GM18498 (cell line): ENCODE measurements at regions not wholly inside any gene's neighbourhood (a gene's known extent, or its start where the extent isn't known, plus 50 kb on each side); places are given as distances from the start of the nearest gene placed in this dataset.
"Not testable (repeated sequence)": the region's sequence is repeated elsewhere in the genome, so short reads cannot be mapped to it uniquely, and the experiment has no call there.

Experiments used
- ATAC-seq: cut with Tn5 transposase; IDR thresholded peaks from one replicate; pipeline ENCODE4 v1.9.1; 2021; ENCODE audit warnings: mild to moderate bottlenecking, moderate library complexity; ENCODE audit not compliant: unreplicated experiment

- ATAC-seq, result peak; percentile 96
Observed at GRCh38 chr12:46499901-46500300, 127.3 kb upstream of the SLC38A2 start.

DNA sequence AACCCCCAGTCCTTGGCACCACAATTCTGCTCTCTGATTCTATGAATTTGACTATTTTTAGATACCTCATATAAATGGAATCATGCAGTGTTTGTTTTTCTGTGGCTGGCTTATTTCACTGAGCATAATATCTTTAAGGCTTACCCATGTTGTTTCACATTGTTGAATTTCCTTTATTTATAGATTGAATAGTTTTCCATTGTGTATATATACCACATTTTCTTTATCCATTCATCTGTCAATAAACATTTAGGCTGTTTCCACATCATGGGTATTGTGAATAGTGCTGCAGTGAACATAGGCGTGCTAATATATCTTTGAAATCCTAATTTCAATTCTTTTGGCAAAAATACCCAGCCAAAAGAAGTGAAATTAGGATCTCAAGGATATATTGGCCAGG is 126.7 kb upstream of the SLC38A2 start:
- no peak for ATAC-seq

DNA sequence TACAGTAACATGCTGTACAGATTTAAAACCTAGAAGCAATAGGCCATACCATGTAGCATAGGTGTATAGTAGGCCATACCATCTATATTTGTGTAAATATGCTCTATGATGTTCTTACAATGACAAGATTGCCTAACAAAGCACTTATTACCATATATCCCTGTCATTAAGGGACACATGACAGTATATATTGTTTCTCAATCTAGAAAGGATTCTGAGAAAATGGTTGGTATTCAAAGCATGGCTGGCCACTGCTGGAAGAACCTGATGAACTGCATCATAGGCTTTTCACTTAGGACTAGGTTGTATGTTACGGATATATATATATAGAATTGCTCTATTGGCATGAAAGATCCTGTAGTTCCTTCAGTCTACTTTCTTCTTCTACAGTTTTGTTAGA is 125.2 kb upstream of the SLC38A2 start:
- no peak for ATAC-seq

DNA sequence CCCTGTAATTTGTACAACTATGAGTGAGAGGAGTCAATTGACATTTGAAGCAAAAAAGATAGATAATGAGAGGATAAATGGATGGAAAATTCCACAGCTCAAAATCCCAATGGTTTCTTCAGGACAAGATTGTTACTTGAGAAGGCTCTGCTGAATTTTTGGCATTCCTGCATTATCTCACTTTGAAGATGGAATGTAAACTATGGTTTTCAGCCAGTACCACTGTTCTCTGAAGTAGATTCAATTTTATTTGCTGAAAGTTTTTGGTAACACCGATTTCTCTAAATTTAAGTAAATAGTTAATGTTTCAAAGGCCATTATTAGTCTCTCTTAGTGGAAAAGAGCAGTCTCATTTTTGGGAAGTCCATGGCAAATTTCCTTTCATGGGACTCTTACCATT is 121.9 kb upstream of the SLC38A2 start:
- ATAC-seq, result no peak

GRCh38 chr12:46493834-46494181 is 121.2 kb upstream of the SLC38A2 start:
- ATAC-seq, result no peak

GRCh38 chr12:46493150-46493833 is 120.7 kb upstream of the SLC38A2 start:
- no peak for ATAC-seq

DNA sequence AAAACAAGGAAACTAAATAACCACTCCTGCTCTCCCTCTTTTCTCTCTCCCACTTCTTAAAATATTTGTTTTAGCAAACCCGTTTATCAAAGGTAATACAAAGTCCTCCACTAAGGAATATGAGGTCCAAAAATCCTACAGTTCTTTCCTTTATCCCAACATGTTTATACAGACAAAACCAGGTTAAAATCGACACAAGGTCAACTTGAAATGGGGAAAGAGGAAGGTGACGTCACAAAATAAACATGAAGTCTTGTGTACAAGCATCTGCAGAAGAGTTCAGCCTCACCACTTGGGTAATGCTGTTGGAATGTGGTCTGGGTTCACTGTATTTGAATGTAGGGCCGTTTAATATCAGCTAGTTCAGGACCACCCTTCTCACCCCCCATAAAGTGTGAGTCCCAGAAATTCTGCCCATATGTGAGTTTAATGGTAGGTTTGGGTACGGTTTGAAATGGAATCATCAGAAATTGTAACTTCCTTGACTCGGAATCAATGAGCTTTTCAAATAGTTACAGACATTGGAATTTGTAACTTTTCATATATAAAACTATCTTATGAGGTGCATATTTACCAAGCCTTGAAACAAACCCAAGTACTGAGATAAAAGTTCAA is 120.0 kb upstream of the SLC38A2 start:
- ATAC-seq, result no peak

- no peak for ATAC-seq
Observed at GRCh38 chr12:46491548-46491947, 119.0 kb upstream of the SLC38A2 start.

DNA sequence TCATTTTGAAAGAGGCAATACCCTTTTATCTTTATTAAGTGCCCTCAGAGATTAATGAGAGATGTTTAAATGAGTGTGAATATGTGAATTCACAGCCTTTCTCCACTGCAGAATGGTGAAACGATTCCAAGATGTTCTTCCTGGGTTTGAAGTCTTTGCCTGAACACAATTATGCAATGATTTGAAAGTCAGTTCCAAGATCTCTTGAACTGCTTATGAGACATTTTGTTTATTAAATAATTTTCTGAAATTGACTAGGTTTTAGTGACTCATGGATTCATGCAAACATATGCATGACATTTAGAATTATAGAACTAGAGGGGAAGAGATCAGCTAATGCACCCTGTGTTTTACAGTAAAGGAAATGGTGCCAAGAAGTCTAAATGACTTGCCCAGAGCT is 118.1 kb upstream of the SLC38A2 start:
- ATAC-seq, result no peak

GRCh38 chr12:46489951-46490388 is 117.4 kb upstream of the SLC38A2 start:
- ATAC-seq, result no peak

DNA sequence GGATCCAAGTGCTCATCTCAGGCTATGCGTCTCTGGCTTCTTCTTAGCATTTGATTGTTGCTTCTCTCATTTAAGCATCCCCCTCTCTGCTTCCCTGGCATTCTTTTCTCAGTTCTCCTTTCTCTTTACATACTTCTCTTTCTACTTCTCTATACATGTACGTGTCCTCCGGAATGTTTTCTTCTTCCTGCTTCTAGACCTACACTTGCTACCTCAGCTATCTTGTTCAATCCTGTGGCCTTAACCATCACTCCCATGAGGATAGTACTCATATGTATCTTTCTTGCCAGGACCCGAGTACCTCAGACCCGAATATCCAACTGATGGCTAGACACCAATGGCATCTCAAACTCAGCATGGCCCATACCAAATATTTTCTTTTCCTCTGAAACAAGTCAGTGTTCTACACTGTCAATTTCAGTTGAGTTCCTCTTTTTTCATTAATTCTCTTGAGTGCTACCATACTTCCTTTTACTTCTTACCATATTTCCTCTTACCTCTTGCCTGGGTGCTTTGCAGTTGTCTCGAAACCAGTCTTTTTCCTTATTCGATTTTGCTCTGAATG is 115.1 kb upstream of the SLC38A2 start:
- ATAC-seq, result no peak

- ATAC-seq, result no peak
Observed at GRCh38 chr12:46486588-46486987, 114.0 kb upstream of the SLC38A2 start.

- no peak for ATAC-seq
Observed at GRCh38 chr12:46485853-46486252, 113.3 kb upstream of the SLC38A2 start.

- ATAC-seq, result no peak
Observed at GRCh38 chr12:46484396-46485061, 112.0 kb upstream of the SLC38A2 start.

DNA sequence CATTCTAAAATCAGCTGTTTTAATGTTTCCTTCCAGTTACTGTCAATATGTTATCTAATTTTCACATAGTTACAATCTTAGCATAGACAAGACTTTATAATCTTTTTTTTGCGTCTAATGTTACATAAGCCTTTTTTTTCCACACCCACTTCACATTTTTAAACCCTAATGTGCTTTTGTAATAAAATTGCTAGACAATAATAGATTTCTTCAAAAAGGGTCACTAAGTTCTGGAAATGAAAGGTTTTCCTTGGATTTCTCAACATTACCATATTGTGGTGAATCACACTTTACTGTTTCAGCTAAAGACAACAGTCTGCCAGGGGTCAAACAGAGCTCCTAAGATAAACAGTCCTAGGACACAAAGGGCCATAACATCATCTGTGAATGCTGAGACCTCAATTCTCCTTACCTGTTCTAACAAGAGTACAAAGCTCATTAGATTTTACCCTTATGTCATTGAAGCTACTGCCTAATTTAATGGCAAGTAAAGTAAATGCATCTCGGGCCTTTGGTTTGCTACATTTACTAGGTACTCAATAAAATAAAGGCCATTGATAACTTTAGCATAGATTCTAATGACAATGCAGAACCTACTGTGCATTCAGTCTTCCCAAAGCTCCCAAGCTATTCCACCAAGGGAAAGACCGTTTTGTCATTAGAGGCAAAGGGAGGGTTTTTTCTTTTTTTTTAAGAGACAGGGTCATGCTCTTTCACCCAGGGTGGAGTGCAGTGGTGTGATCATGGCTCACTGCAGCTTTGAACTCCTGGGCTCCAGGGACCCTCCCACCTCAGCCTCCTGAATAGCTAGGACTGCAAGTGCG is 111.2 kb upstream of the SLC38A2 start:
- ATAC-seq, result no peak

DNA sequence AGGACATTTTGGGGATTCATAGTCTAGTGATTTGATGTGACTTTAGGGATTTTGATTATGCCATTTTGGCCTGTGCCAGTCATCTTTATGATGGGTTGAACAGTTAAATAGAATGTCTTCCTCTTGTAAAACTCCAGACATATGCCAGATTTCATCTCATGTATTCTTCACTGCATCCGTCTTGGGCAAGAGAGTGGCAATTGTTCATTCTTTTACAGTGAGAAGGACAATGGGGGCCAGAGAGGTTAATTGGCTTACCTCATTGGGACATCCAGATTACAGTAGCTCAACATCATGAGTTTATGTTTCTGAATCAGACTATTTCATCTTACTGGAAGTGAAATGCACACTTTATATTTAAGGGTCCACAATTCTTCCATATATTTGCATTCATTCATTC is 108.2 kb upstream of the SLC38A2 start:
- ATAC-seq, result no peak

DNA sequence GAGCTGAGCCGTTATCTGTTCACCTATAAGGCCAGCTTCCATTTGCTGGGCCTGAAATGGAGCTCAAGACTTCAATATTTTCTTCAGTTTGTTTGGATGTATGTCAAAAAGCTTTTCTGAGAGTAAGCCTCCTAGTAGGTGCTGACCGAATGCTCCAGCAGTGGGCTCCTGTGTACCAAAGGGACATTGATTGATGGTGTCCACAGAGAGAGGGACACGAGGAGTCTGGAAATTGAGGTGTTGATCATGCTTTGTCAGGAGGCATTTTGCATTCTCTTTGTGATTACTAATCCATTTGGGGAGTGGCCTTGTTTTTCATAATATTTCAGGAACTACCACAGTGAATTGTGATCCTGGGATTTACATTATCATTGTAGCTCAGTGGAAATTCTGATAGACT is 107.7 kb upstream of the SLC38A2 start:
- ATAC-seq, result no peak

DNA sequence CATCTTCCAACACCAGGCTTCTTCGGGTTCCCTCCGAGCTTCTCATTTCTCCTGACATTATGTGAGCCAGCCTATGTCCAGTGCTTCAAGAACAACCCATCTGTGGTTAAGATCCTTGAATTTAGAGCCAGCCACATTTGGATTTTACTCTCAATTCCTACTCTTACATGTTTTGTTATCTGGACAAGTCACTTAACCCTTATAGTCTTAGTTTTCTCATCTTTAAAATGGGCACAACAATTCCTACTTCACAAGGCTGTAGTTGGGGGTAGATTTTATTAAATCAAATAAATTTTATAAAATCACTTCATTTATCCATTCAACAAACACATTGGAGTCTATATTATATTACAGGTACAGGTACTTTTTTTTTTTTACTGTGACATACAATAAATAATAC is 105.5 kb upstream of the SLC38A2 start:
- no peak for ATAC-seq

DNA sequence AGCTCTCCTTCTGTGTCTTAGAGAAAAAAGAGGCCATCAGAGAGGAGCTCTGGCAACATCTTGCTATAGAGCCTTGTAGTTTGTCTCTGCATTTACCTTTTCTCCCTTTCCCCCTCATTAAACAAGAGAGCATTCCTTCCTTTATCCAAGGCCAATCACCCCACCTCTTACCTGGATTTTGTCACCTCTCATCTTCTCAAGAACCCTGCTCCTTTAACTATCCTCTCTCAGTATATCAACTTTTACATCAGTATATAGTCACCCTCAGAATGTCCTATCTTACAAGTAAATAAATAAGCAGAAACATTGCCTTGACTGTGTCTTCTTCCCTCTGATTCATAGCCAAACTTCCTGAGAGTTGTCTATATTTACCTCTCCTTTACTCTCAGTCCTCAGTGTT is 105.0 kb upstream of the SLC38A2 start:
- no peak for ATAC-seq

- no peak for ATAC-seq
Observed at GRCh38 chr12:46475972-46476645, 103.5 kb upstream of the SLC38A2 start.

- not testable (repeated sequence) for ATAC-seq
Observed at GRCh38 chr12:46474385-46474784, 101.8 kb upstream of the SLC38A2 start.
